Testis (tissue), 2 donors: ENCODE measurements at regions not wholly inside any gene's neighbourhood (a gene's known extent, or its start where the extent isn't known, plus 50 kb on each side); places are given as distances from the start of the nearest gene placed in this dataset.

ENCODE experiments used
- DNase-seq: peaks from one replicate; pipeline ENCODE4 v3.0.0-alpha.2; 2019
- H3K27ac ChIP-seq, 2 donors: fragments of 200-600 bp; sonication (generic); one replicate each; pipeline ENCODE4 v1.5.1; 2019
- H3K27me3 ChIP-seq: fragments of 200-600 bp; sonication (generic); one replicate; pipeline ENCODE4 v1.5.1; 2019
- H3K36me3 ChIP-seq: fragments of 200-600 bp; sonication (generic); one replicate; pipeline ENCODE4 v1.5.1; 2017; ENCODE audit warnings: low read depth; ENCODE audit errors: missing control alignments
- H3K4me1 ChIP-seq: fragments of 200-600 bp; sonication (generic); one replicate; pipeline ENCODE4 v1.5.1; 2019
- H3K4me3 ChIP-seq, 2 donors: fragments of 200-600 bp; sonication (generic); one replicate each; pipeline ENCODE4 v1.5.1; 2017 to 2019
- H3K9me3 ChIP-seq: fragments of 200-600 bp; sonication (generic); one replicate; pipeline ENCODE4 v1.5.1; 2017
- POLR2A ChIP-seq: fragments of 450-650 bp; IDR thresholded peaks from one replicate; pipeline ENCODE4 v1.6.1; 2017; ENCODE audit warnings: antibody characterized with exemption, mild to moderate bottlenecking, moderate library complexity
- WGBS, 2 donors: methylation state at CpG; one replicate each; pipeline ENCODE4 v1.1.5; 2018; 5-methylcytosine and 5-hydroxymethylcytosine counted together
- intact Hi-C: fragments of 100-400 bp; cut with DNase I; formaldehyde crosslinking; loops from one replicate; pipeline ENCODE4 v1.15.1; 2023; ENCODE audit warnings: low total_unique reads
- TF ChIP-seq, protein P1 (sequence below), 3 experiments: fragments of 450-650 bp in 2 of 3; fragments of 200-600 bp in 1 of 3; sonication (generic) in 1 of 3; IDR thresholded peaks; one replicate each; pipeline ENCODE4 v1.5.1; 2016 to 2019; ENCODE audit warnings: antibody characterized with exemption in 3 of 3, mild to moderate bottlenecking in 2 of 3, moderate library complexity in 1 of 3

DNA sequence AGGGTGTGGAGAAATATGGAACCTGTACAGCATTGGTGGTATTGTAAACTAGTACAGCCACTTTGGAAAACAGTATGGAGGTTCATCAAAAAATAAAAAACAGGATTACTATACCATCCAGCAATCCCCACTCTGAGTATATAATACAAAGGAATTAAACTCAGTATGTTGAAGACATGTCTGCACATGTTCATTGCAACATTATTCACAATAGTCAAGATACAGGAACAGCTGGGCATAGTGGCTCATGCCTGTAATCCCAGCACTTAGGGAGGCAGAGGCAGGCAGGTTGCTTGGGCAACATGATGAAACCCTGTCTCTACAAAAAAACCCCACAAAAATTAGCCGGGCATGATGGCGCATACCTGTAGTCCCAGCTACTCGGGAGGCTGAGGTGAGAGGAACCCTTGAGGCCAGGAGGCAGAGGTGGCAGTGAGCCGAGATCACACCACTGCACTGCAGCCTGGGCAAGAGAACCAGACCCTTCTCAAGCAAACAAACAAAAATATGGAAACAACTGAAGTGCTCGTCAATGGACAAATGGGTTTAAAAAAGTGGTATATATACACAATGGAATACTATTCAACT, 63.6 kb downstream of the TMEM174 start:
- intact Hi-C loops, result no loop called here
- DNase-seq, result no peak
- TF ChIP-seq, protein P1, sequence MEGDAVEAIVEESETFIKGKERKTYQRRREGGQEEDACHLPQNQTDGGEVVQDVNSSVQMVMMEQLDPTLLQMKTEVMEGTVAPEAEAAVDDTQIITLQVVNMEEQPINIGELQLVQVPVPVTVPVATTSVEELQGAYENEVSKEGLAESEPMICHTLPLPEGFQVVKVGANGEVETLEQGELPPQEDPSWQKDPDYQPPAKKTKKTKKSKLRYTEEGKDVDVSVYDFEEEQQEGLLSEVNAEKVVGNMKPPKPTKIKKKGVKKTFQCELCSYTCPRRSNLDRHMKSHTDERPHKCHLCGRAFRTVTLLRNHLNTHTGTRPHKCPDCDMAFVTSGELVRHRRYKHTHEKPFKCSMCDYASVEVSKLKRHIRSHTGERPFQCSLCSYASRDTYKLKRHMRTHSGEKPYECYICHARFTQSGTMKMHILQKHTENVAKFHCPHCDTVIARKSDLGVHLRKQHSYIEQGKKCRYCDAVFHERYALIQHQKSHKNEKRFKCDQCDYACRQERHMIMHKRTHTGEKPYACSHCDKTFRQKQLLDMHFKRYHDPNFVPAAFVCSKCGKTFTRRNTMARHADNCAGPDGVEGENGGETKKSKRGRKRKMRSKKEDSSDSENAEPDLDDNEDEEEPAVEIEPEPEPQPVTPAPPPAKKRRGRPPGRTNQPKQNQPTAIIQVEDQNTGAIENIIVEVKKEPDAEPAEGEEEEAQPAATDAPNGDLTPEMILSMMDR (IDR thresholded peaks at IDR 0.05), result no peak
- TF ChIP-seq POLR2A, result no peak
- Histone ChIP-seq H3K27me3 (no peaks in the 10 kb centered on the region), H3K9me3 (no peaks in the 10 kb centered on the region), H3K4me1 (peaks cover 11% of the 10 kb centered on the region), H3K36me3 (no peaks in the 10 kb centered on the region), H3K4me3 (no peak overlapping the region), H3K27ac (no peak overlapping the region)
- 87 to 95% methylated on average over 5 of the region's 5 CpGs for WGBS, 2 donors

DNA sequence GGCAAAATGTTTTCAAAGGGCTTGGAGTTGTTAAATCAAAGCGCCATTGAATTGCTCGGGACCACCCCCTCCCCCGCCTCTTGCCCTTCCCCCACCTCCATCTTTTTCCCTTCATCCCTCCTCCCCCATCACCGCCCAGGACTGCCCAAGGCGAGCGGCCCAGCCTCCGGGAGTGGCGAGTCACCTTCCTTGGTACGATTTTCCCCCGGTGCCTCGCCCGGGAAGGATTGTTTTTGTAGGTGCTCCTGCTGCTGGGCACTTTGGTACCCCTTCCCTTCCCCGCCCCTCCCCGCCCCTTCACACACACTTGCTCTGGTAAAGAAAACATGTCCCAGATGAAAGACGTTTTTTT, 61.2 kb downstream of the TMEM174 start:
- no peak for DNase-seq
- Histone ChIP-seq H3K4me3 (peak overlapping the region; percentile 39 to 46), H3K4me1 (peaks cover 11% of the 10 kb centered on the region), H3K36me3 (no peaks in the 10 kb centered on the region), H3K27me3 (no peaks in the 10 kb centered on the region), H3K27ac (no peak overlapping the region), H3K9me3 (no peaks in the 10 kb centered on the region)
- TF ChIP-seq, protein P1 (IDR thresholded peaks at IDR 0.05), result no peak
- no peak for TF ChIP-seq POLR2A
- WGBS, 2 donors, result 10 to 14% methylated on average over 15 of the region's 15 CpGs
- intact Hi-C loops, result no loop called here

DNA sequence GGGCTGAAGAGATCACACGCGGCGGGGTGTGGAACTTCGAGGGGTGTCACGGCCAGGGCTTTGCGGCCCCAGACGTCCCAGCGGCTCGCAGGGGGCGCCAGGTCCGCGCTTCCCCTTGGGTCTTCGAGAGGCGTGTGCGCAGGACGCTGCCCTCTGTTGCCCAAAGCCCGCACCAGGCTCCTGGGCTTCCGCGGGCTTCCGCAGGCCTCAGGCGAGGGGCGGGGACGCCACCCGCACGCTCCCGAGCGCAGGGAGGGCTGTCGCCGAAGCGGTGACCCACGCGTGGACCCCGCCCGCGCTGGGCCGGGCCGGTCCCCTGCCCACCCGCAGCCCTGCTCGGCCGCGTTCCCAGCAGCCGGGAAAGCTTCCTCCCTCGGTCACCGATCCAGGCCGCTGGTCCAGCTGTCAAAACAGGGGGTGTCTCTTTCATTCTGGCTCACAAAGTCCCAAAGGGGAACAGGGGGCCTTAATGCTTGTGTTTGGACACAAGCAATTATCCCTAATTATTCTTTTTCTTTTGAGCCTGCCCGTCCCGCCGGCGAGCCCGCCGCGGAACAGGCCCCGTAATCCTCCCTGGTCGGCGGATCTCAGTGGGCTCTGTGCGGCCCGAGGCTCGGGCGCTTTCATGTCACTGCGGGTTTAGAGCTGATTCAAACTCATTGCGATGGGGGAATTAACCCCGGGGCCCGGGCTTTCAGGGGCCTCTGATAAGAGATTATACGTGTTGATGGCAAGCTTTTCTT, 60.6 kb downstream of the TMEM174 start:
- Histone ChIP-seq H3K27ac (no peak overlapping the region), H3K27me3 (no peaks in the 10 kb centered on the region)
- DNase-seq, result peak; percentile 15

DNA sequence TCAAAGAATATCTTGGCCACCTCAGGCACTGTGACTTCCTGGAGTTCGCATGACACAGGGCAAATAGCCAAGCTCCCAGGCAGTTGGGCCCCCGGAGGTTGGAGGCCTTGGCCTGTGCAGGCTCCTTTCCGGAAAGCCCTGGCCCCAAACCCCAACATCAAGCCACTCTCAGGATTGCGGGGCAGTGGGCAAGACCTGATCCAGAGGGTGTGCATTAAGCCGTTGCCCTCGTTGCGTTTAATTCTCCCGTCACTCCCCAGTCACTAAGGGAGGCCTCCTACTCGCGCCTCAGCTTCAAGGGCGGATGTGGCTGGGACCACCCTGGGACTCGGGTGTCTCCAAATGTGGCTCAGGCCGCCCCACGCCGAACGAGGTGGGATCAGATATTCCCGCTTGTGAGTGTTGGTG, 60.1 kb downstream of the TMEM174 start:
- TF ChIP-seq POLR2A, result no peak
- TF ChIP-seq, protein P1 (IDR thresholded peaks at IDR 0.05), result no peak
- Histone ChIP-seq H3K27ac (no peak overlapping the region), H3K9me3 (no peaks in the 10 kb centered on the region), H3K4me1 (peaks cover 11% of the 10 kb centered on the region), H3K27me3 (no peaks in the 10 kb centered on the region), H3K36me3 (no peaks in the 10 kb centered on the region), H3K4me3 (peak overlapping the region; percentile 39 to 46)
- intact Hi-C loops, result no loop called here
- no peak for DNase-seq
- 23 to 40% methylated on average over 1 to 17 of the region's 17 CpGs for WGBS, 2 donors

More for the DNA sequence above, 60.6 kb downstream of the TMEM174 start:
- no peaks in the 10 kb centered on the region for H3K36me3 ChIP-seq
- H3K9me3 ChIP-seq, result no peaks in the 10 kb centered on the region
- peak overlapping the region; percentile 39 to 46 for H3K4me3 ChIP-seq
- no peak for TF ChIP-seq POLR2A
- TF ChIP-seq, protein P1 (IDR thresholded peaks at IDR 0.05), result no peak
- intact Hi-C loops, result no loop called here
- WGBS, 2 donors, result 0 to 1% methylated on average over 28 to 45 of the region's 64 CpGs
- H3K4me1 ChIP-seq, result peaks cover 11% of the 10 kb centered on the region
